HG02798 (cell line): ENCODE measurements at regions not wholly inside any gene's neighbourhood (a gene's known extent, or its start where the extent isn't known, plus 50 kb on each side); places are given as distances from the start of the nearest gene placed in this dataset.

Experiments used
- ATAC-seq: cut with Tn5 transposase; IDR thresholded peaks from one replicate; pipeline ENCODE4 v1.9.1; 2021; ENCODE audit warnings: mild to moderate bottlenecking; ENCODE audit not compliant: unreplicated experiment, poor library complexity

- no peak for ATAC-seq
Measured at GRCh38 chr5:125326150-125326510, 579.7 kb upstream of the ZNF608 start.

DNA sequence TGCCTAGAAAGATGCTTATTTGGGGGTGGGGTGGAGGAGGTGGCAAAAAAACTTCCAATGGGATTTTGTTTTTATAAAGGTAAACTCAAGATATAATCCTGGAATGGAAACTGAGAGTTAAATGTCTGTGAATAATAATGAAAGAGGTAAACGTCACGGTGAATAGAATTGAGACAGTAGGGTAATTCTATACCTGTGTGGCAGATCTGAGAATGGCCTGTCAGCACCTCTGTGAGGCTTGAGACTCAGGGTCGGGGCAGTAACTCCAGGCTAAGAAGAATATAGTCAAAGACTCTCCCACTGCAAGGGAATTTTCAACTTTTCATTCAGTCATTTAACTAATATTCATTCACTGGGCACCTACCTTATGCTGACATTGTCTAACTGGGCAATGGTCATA lies 581.2 kb upstream of the ZNF608 start:
- no peak for ATAC-seq

- ATAC-seq = no peak
Measured at GRCh38 chr5:125331987-125332598, 585.7 kb upstream of the ZNF608 start.

GRCh38 chr5:125333416-125333815 lies 587.0 kb upstream of the ZNF608 start:
- no peak for ATAC-seq

DNA sequence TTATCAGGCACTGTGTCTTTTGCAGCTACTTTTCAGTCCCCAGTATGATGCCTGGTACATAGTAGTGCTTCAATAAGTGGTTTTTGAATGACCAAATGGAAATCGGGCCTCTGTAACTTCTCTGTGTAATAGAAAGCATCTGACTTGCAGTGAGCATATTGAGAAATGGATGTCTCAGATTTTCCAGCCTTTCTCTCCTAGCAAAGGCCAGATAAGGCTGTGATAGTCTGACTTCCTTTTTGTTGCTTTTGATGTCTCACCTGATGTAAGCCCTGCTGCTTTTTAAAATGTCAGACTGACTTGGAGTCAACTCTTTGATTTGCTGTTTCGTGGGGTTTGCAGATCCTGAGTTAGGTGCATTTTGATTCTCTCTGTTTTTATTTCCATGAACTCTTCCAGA lies 590.0 kb upstream of the ZNF608 start:
- ATAC-seq = no peak

DNA sequence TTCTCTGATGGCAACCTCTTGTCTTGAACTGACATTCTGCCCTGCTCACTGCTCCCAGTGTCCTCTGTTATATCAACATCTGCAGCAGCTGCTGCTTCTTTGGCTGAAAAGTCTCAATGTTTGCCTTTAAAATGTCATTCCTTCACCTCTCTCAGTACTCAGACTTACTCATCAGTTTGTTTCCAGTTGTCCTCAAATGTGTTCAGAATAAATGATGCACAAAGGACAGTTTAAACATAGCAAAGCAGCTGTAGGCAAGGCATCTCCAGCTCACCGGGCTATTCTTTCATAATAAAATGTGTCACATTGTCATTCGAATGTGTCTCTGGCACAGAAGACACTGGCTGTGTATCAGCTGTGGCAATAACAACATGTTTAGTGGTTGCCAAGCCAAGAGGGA lies 590.9 kb upstream of the ZNF608 start:
- ATAC-seq = no peak

DNA sequence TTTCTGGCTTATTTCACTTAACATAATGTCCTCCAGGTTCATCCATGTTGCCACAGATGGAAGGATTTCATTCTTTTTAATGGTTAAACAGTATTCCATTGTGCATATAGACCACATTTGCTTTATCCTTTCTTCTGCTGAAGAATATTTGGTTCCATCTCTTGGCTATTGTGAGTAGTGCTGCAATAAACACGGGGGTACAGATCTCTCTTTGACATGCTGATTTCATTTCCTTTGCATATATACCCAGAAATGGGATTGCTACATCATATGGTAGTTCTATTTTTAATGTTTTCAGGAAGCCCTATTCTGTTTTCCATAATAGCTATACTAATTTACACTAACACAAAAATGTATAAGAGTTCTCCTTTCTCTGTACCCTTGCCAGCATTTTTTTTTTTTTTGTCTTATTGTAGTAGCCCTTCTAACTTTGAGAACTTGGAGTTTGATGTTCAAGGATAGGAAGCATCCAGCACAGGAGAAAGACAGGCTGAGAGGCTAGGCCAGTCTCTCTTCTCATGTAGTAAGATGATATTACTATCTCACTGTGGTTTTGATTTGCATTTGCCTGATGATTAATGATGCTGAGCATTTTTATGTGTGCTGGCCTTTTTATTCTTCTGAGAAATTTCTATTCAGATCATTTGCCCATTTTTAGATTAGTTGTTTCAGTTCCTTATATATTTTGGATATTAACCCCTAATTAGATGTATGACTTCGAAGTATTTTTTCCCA lies 592.2 kb upstream of the ZNF608 start:
- ATAC-seq = no peak

DNA sequence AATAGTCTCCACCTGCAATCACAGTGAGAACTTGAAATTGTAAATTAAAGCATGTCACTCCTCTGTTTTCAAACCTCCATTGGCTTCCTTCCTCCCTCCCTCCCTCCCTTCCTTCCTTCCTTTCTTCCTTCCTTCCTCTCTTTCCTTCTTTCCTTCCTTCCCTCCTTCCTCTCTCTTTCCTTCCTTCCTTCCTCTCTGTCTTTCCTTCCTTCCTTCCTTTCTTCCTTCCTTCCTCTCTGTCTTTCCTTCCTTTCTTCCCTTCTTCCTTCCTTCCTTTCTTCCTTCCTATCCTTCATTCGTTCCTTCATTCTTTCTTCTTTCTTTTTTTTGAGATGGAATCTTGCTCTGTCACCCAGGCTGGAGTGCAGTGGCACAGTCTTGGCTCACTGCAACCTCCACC lies 595.0 kb upstream of the ZNF608 start:
- ATAC-seq = no peak

GRCh38 chr5:125343015-125343414 lies 596.6 kb upstream of the ZNF608 start:
- no peak for ATAC-seq

DNA sequence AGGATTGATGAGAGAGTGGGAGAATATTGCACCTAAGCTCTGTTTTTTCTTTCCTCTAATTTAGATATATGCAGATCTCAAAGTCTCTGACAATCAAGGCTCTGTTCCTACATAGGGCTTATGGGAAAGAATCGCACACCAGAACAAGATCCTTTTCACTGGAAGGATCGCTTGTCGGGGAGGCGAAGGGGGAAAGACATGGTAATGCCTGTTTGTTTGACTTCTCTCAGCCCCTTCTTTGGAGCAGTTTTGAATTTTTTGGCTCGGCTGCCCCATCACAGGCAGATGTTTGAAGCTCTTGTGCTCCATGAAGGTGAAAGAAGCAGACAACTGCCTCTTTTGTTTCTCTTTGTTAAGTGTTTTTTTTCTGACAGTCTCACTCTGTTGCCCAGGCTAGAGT lies 599.9 kb upstream of the ZNF608 start:
- ATAC-seq = no peak

GRCh38 chr5:125348221-125348692 lies 601.8 kb upstream of the ZNF608 start:
- ATAC-seq = no peak

GRCh38 chr5:125348936-125349831 lies 602.7 kb upstream of the ZNF608 start:
- no peak for ATAC-seq

GRCh38 chr5:125357660-125358059 lies 611.2 kb upstream of the ZNF608 start:
- no peak for ATAC-seq

DNA sequence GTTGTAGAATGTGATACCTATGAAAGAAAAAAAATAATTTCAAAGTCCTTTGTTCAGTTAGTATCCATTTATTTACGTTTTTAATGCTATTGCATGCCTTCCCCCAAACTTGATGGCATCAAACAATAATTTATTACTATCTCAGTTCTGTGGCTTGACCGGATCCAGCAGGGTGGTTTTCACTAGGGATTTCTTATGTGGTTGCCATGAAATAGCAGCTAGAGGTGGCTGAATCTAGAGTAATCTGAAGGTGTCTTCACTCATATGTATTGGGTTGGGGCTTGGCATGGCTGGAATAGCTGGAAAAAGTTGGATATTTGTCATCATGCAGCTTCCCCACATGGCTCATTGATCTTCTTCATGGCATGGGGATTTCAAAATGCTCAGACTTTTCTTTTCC lies 619.3 kb upstream of the ZNF608 start:
- no peak for ATAC-seq

- no peak for ATAC-seq
Measured at GRCh38 chr5:125367702-125368101, 621.3 kb upstream of the ZNF608 start.

- ATAC-seq = no peak
Measured at GRCh38 chr5:125370461-125371205, 624.2 kb upstream of the ZNF608 start.

DNA sequence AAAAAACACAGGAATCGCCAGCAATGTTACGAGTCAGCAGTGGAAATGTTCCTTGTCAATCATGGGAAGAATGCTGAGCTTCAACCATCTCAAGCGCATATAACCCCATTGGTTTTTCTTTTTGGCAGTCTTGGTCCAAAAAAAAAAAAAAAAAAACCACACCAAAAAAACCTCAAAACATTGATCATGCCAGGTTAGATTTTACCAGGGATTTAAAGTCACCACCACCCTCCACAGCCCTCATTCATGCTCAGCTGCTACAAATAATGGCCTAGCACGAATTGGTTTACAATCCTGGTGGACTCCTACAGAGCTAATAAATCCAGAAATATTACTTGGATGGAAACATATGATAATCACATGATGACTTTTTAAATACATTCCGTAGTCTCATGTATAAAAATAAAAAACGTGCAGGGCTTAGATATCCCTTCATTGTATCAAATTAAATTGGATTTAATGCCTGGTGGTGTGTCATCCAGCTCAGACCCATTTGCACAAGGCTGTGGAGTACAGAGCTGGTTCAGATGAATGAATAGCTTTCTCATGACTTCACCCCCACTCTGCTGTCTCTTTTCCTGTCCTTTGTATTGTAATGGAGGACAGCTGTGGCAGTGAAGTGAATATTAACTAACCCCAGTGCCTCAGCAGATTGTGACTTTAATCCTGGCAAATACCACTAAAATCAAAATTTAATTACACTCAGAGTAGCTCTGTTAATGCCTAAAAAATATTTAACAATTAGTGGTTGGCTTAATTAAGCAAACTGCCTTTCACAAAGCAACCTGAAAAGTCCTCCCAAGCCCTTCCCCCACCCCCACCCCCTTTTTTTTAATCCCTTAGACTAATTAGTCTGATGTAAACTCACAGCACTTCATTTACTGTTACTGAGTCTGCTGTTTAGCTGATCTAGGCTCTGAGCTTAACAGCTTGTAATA lies 626.5 kb upstream of the ZNF608 start:
- no peak for ATAC-seq

GRCh38 chr5:125375143-125375542 lies 628.7 kb upstream of the ZNF608 start:
- ATAC-seq = no peak

- ATAC-seq = no peak
Measured at GRCh38 chr5:125376059-125376641, 629.7 kb upstream of the ZNF608 start.
